Parathyroid adenoma (tissue), 2 donors: ENCODE measurements at regions not wholly inside any gene's neighbourhood (a gene's known extent, or its start where the extent isn't known, plus 50 kb on each side); places are given as distances from the start of the nearest gene placed in this dataset.

Experiments
- H2AFZ ChIP-seq: fragments of 300-600 bp; sonication (generic); one replicate; pipeline ENCODE4 v1.7.0; 2017; ENCODE audit warnings: antibody characterized with exemption, mild to moderate bottlenecking
- H3K27ac ChIP-seq: fragments of 300-600 bp; sonication (generic); one replicate; pipeline ENCODE4 v1.7.0; 2017
- H3K27me3 ChIP-seq: fragments of 300-600 bp; sonication (generic); one replicate; pipeline ENCODE4 v1.7.0; 2017; ENCODE audit warnings: low read length; ENCODE audit not compliant: control insufficient read depth, insufficient read depth
- H3K36me3 ChIP-seq: fragments of 300-600 bp; sonication (generic); one replicate; pipeline ENCODE4 v1.7.0; 2017; ENCODE audit warnings: low read length; ENCODE audit not compliant: control insufficient read depth, insufficient read depth
- H3K4me1 ChIP-seq: fragments of 300-600 bp; sonication (generic); one replicate; pipeline ENCODE4 v1.7.0; 2017; ENCODE audit warnings: control low read depth
- H3K4me2 ChIP-seq: fragments of 300-600 bp; sonication (generic); one replicate; pipeline ENCODE4 v1.7.0; 2017; ENCODE audit warnings: low read length
- H3K4me3 ChIP-seq: fragments of 300-600 bp; sonication (generic); one replicate; pipeline ENCODE4 v1.7.0; 2017; ENCODE audit warnings: low read depth, low read length
- H3K79me2 ChIP-seq: fragments of 300-600 bp; sonication (generic); one replicate; pipeline ENCODE4 v1.7.0; 2017; ENCODE audit warnings: control low read depth
- H3K9ac ChIP-seq: fragments of 300-600 bp; sonication (generic); one replicate; pipeline ENCODE4 v1.7.0; 2017; ENCODE audit warnings: mild to moderate bottlenecking
- H3K9me3 ChIP-seq: fragments of 300-600 bp; sonication (generic); one replicate; pipeline ENCODE4 v1.7.0; 2017; ENCODE audit warnings: low read length; ENCODE audit not compliant: control insufficient read depth
- TF ChIP-seq, protein P1 (sequence below): fragments of 300-600 bp; sonication (generic); IDR thresholded peaks from one replicate; pipeline ENCODE4 v1.7.0; 2017; ENCODE audit warnings: antibody characterized with exemption, mild to moderate bottlenecking
- donor health status: primary hyperparathyroidism.

DNA sequence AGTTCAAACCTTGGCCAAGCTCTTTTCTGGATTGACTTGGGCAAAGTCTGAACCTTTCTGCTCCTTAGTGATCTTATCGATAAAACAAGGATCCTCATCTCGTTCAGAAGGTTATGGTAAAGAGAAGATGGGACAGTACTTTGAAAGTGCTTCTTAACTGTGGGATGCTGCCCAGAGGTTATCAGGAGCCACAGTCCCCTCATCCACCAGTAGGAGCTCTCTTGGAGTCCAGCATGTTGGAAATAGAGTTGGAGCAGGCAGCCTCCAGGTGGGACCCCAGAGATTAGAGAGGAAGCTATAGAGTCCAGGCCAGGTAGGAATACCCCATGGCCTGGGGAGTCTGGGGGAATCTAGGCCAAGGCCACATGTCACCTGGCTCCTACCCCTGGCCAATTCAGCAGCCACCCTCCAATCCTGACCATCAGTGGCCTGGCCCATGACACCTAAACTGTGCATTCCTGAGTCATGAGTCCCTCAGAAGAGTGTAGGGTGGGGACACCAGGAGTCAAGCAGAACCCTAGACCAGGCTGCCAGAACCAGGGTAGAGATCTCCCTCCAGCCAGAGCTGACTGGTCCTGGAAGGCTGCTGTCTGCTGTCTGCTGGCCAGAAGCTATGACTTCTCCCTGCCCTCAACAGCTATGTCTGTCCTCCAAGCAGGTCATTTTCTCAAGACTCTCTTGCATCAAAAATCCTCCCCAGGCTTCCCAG lies 144.3 kb downstream of the AIPL1 start:
- H3K9ac ChIP-seq = no peak overlapping the region
- no peak overlapping the region for H2AFZ ChIP-seq
- no peaks in the 10 kb centered on the region for H3K27me3 ChIP-seq
- TF ChIP-seq, protein P1, sequence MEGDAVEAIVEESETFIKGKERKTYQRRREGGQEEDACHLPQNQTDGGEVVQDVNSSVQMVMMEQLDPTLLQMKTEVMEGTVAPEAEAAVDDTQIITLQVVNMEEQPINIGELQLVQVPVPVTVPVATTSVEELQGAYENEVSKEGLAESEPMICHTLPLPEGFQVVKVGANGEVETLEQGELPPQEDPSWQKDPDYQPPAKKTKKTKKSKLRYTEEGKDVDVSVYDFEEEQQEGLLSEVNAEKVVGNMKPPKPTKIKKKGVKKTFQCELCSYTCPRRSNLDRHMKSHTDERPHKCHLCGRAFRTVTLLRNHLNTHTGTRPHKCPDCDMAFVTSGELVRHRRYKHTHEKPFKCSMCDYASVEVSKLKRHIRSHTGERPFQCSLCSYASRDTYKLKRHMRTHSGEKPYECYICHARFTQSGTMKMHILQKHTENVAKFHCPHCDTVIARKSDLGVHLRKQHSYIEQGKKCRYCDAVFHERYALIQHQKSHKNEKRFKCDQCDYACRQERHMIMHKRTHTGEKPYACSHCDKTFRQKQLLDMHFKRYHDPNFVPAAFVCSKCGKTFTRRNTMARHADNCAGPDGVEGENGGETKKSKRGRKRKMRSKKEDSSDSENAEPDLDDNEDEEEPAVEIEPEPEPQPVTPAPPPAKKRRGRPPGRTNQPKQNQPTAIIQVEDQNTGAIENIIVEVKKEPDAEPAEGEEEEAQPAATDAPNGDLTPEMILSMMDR = no peak
- H3K36me3 ChIP-seq = no peaks in the 10 kb centered on the region
- H3K4me3 ChIP-seq = no peak overlapping the region
- no peak overlapping the region for H3K27ac ChIP-seq
- no peaks in the 10 kb centered on the region for H3K79me2 ChIP-seq
- no peaks in the 10 kb centered on the region for H3K9me3 ChIP-seq
- no peaks in the 10 kb centered on the region for H3K4me1 ChIP-seq
- H3K4me2 ChIP-seq = no peak overlapping the region

- Histone ChIP-seq H3K9ac (no peak overlapping the region), H3K9me3 (no peaks in the 10 kb centered on the region), H3K4me2 (no peak overlapping the region), H3K27ac (no peak overlapping the region), H3K4me1 (no peaks in the 10 kb centered on the region), H3K79me2 (no peaks in the 10 kb centered on the region), H3K27me3 (no peaks in the 10 kb centered on the region), H3K36me3 (no peaks in the 10 kb centered on the region), H3K4me3 (no peak overlapping the region), H2AFZ (no peak overlapping the region)
- TF ChIP-seq, protein P1 = no peak
Observed at GRCh38 chr17:6286233-6286632, 148.7 kb downstream of the AIPL1 start.

DNA sequence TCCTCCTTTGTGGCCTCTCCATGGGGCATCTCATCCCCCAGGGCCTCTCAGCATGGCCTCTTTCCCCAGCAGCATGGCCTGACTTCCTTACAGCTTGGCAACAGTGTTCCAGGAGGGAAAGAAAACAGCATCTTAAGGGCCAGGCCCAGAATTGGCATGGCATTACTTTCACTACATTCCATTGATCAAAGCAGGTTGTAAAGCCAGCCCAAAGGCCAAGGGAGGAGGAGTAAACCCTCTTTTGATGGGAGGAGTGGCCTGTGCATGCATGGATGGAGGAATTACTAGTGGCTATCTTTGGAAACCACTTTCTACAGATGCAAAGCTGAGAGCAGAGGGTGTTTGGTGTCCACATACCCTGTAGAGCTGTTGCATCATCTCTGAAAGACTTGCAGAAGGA lies 149.4 kb downstream of the AIPL1 start:
- TF ChIP-seq, protein P1 = no peak
- Histone ChIP-seq H3K79me2 (no peaks in the 10 kb centered on the region), H3K36me3 (no peaks in the 10 kb centered on the region), H3K27me3 (no peaks in the 10 kb centered on the region), H3K4me2 (no peak overlapping the region), H3K27ac (no peak overlapping the region), H3K9ac (no peak overlapping the region), H3K9me3 (no peaks in the 10 kb centered on the region), H2AFZ (no peak overlapping the region), H3K4me1 (no peaks in the 10 kb centered on the region), H3K4me3 (no peak overlapping the region)

DNA sequence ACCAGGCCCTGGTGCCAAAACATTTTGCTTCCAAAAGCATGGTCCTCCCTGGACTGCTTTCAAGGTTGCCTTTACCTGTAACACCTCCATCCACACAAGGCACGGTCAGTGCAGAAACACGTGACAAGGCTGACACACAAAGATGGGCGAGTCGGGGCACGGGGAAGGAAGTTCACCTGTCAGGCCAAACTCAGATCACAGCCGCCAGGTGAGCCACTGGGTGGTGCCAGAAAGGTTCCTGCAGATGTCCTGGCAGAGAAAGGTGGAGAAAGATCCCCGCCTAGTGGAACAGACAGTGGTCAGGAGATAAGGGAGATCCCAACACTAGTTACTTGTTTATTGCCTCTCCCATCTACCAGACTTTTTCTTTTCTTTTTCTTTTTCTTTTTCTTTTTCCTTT lies 155.3 kb downstream of the AIPL1 start:
- no peaks in the 10 kb centered on the region for H3K9me3 ChIP-seq
- no peak overlapping the region for H3K9ac ChIP-seq
- no peaks in the 10 kb centered on the region for H3K79me2 ChIP-seq
- H3K4me1 ChIP-seq = no peaks in the 10 kb centered on the region
- no peak overlapping the region for H3K27ac ChIP-seq
- no peaks in the 10 kb centered on the region for H3K27me3 ChIP-seq
- H3K36me3 ChIP-seq = no peaks in the 10 kb centered on the region
- H3K4me2 ChIP-seq = no peak overlapping the region
- no peak overlapping the region for H3K4me3 ChIP-seq
- TF ChIP-seq, protein P1 = peak; percentile 43
- H2AFZ ChIP-seq = no peak overlapping the region

DNA sequence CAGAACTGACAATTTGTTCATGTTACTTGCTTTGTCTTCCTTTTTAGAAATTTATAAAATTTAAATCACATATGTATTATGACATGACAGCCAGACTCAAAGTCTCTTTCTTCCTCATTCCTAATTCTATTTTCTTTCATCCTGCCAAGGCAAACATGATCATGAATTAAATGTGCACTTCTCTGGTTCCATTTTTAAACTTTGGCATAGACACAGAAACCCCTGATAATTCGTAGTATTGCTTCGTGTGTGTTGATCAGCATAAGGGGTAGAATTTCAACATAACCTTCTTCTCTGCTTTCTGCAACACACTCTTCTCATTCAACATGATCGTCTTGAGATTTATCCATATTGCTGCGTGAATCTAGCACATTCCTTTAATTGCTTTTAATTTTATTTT lies 156.5 kb downstream of the AIPL1 start:
- TF ChIP-seq, protein P1 = no peak
- Histone ChIP-seq H2AFZ (no peak overlapping the region), H3K27ac (no peak overlapping the region), H3K4me3 (no peak overlapping the region), H3K4me2 (no peak overlapping the region), H3K27me3 (no peaks in the 10 kb centered on the region), H3K9ac (no peak overlapping the region), H3K79me2 (no peaks in the 10 kb centered on the region), H3K4me1 (no peaks in the 10 kb centered on the region), H3K36me3 (no peaks in the 10 kb centered on the region), H3K9me3 (no peaks in the 10 kb centered on the region)
